ENCODE measurements at regions not wholly inside any gene's neighbourhood (a gene's known extent, or its start where the extent isn't known, plus 50 kb on each side); places are given as distances from the start of the nearest gene placed in this dataset.

GRCh38 chr6:47377971-47378370, 68.3 kb upstream of the TNFRSF21 start:
- TF ChIP-seq POU2F2 (IDR thresholded peaks at IDR 0.05; ENCODE audit: low read depth, low read length) (no peak), POLR2A (IDR thresholded peaks at IDR 0.05; ENCODE audit: low read depth, low read length) (no peak), POLR2AphosphoS5 (IDR thresholded peaks at IDR 0.05; ENCODE audit: low read depth, low read length) (no peak), TAF1 (IDR thresholded peaks at IDR 0.05; ENCODE audit: low read depth, low read length) (no peak), SPI1 (IDR thresholded peaks at IDR 0.05; ENCODE audit: low read depth, low read length) (no peak), PAX5 (IDR thresholded peaks at IDR 0.05; ENCODE audit: insufficient read depth, low read length, severe bottlenecking) (no peak)

Data from GM12891 (cell line).